ENCODE measurements at regions not wholly inside any gene's neighbourhood (a gene's known extent, or its start where the extent isn't known, plus 50 kb on each side); places are given as distances from the start of the nearest gene placed in this dataset.

DNA sequence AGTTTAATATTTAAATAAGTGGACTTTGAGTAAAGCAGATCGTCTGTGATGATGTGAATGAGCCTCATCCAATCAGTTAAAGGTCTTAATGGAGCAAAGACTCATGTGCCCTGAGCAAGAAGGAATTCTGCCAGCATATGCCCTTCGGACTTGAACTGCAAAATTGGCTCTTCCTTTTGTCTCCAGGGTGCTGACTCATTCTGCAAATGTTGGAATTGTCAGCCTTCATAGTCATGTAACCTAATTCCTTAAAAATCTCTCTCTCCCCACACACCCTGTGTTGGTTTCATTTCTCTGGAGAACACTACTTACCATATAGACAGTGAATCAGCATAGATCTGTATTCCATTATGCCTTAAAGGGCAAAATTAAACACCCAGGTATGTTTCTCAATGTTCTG is 609.8 kb upstream of the GALNTL6 start:
- DNase-seq: no peak
- Histone ChIP-seq H3K4me3 (no peak overlapping the region), H3K27me3 (ENCODE audit: control insufficient read depth in 3 of 3, insufficient read depth in 3 of 3, low read length in 2 of 3) (no peaks in the 10 kb centered on the region), H3K4me1 (ENCODE audit: control insufficient read depth in 5 of 5, insufficient read depth in 5 of 5, low read length in 5 of 5) (no peaks in the 10 kb centered on the region), H3K36me3 (ENCODE audit: control insufficient read depth in 4 of 4, insufficient read depth in 4 of 4, low read length in 4 of 4) (no peaks in the 10 kb centered on the region), H3K27ac (ENCODE audit: low read depth in 1 of 2, low read length in 1 of 2) (no peak overlapping the region), H3K9me3 (ENCODE audit: control insufficient read depth in 4 of 4, insufficient read depth in 3 of 4, low read length in 3 of 4) (no peaks in the 10 kb centered on the region), H3K9ac (ENCODE audit: insufficient read depth in 1 of 2, low read length in 2 of 2) (no peak overlapping the region)
- WGBS, 2 donors: 64 to 77% methylated on average over 2 of the region's 2 CpGs
- no peak for ATAC-seq (ENCODE audit: insufficient read depth, low FRiP score)
- TF ChIP-seq, protein P1, sequence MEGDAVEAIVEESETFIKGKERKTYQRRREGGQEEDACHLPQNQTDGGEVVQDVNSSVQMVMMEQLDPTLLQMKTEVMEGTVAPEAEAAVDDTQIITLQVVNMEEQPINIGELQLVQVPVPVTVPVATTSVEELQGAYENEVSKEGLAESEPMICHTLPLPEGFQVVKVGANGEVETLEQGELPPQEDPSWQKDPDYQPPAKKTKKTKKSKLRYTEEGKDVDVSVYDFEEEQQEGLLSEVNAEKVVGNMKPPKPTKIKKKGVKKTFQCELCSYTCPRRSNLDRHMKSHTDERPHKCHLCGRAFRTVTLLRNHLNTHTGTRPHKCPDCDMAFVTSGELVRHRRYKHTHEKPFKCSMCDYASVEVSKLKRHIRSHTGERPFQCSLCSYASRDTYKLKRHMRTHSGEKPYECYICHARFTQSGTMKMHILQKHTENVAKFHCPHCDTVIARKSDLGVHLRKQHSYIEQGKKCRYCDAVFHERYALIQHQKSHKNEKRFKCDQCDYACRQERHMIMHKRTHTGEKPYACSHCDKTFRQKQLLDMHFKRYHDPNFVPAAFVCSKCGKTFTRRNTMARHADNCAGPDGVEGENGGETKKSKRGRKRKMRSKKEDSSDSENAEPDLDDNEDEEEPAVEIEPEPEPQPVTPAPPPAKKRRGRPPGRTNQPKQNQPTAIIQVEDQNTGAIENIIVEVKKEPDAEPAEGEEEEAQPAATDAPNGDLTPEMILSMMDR (IDR thresholded peaks at IDR 0.05; ENCODE audit: control extremely low read depth, extremely low read depth): no peak

DNA sequence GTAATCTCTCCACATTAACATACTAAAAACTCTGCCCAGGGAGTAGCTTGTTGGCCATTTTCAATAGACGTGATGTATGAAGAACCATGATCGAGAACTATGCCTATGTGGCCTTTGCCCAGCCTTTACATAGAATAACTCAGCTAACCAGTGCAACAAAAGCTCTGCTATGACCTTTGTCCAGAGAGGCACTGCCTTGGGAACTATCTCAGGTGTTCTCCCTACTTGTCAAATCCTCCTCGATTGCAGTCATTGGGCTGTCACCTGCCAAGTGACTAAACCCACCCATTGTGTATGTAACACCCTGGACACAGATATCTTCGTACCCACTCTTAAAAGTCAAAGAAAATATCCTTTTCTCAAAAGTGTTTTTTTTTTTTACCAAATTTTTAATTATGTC is 610.3 kb upstream of the GALNTL6 start:
- H3K4me1 ChIP-seq (ENCODE audit: control insufficient read depth in 5 of 5, insufficient read depth in 5 of 5, low read length in 5 of 5): no peaks in the 10 kb centered on the region
- TF ChIP-seq, protein P1 (IDR thresholded peaks at IDR 0.05; ENCODE audit: control extremely low read depth, extremely low read depth): no peak
- H3K27me3 ChIP-seq (ENCODE audit: control insufficient read depth in 3 of 3, insufficient read depth in 3 of 3, low read length in 2 of 3): no peaks in the 10 kb centered on the region
- H3K9ac ChIP-seq (ENCODE audit: insufficient read depth in 1 of 2, low read length in 2 of 2): no peak overlapping the region
- 90 to 93% methylated on average over 4 of the region's 4 CpGs for WGBS, 2 donors
- no peaks in the 10 kb centered on the region for H3K36me3 ChIP-seq (ENCODE audit: control insufficient read depth in 4 of 4, insufficient read depth in 4 of 4, low read length in 4 of 4)
- H3K27ac ChIP-seq (ENCODE audit: low read depth in 1 of 2, low read length in 1 of 2): no peak overlapping the region
- H3K9me3 ChIP-seq (ENCODE audit: control insufficient read depth in 4 of 4, insufficient read depth in 3 of 4, low read length in 3 of 4): no peaks in the 10 kb centered on the region
- no peak overlapping the region for H3K4me3 ChIP-seq
- DNase-seq: no peak
- ATAC-seq (ENCODE audit: insufficient read depth, low FRiP score): no peak

DNA sequence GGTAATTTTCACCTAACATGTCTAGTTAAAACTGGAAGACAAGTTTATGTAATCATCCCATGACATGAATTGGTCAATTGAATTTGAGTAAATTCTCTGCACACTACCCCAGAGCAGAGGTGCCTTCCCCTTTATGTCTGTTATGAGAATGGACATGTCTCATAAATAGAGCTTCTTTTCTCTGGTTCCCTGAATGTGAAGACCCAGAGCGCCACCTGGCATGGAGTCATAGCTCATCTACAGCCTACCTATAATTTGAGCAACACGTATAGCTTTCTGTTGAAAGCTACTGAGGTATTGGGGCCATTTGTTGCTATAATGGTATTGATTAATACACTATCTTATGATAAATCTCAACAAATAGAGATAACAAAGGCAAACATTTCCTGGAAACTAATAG is 626.5 kb upstream of the GALNTL6 start:
- WGBS, 2 donors: 85 to 92% methylated on average over 2 of the region's 2 CpGs
- H3K27ac ChIP-seq (ENCODE audit: low read depth in 1 of 2, low read length in 1 of 2): no peak overlapping the region
- H3K4me3 ChIP-seq: no peak overlapping the region
- no peaks in the 10 kb centered on the region for H3K27me3 ChIP-seq (ENCODE audit: control insufficient read depth in 3 of 3, insufficient read depth in 3 of 3, low read length in 2 of 3)
- no peaks in the 10 kb centered on the region for H3K36me3 ChIP-seq (ENCODE audit: control insufficient read depth in 4 of 4, insufficient read depth in 4 of 4, low read length in 4 of 4)
- DNase-seq: no peak
- no peak overlapping the region for H3K9ac ChIP-seq (ENCODE audit: insufficient read depth in 1 of 2, low read length in 2 of 2)
- TF ChIP-seq, protein P1 (IDR thresholded peaks at IDR 0.05; ENCODE audit: control extremely low read depth, extremely low read depth): no peak
- H3K9me3 ChIP-seq (ENCODE audit: control insufficient read depth in 4 of 4, insufficient read depth in 3 of 4, low read length in 3 of 4): no peaks in the 10 kb centered on the region
- H3K4me1 ChIP-seq (ENCODE audit: control insufficient read depth in 5 of 5, insufficient read depth in 5 of 5, low read length in 5 of 5): no peaks in the 10 kb centered on the region
- no peak for ATAC-seq (ENCODE audit: insufficient read depth, low FRiP score)

DNA sequence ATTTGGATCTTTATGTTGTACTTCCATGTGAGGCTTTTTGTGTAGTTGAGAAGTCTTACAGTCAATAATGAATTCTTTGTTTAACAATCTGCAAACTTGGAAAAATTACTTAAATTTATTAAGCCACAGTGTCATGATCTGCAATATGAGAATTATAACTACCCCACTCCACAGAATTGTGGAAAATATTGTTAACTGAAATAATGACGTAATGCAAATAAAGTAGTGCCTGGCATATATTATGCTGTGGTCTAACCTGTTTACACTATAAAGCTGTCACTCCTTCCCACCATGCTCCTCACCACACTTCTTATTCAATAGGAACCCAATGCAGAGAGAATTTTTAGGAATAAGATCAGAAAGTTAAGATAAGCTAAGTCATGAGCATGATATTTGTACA is 632.1 kb upstream of the GALNTL6 start:
- no peaks in the 10 kb centered on the region for H3K27me3 ChIP-seq (ENCODE audit: control insufficient read depth in 3 of 3, insufficient read depth in 3 of 3, low read length in 2 of 3)
- H3K9me3 ChIP-seq (ENCODE audit: control insufficient read depth in 4 of 4, insufficient read depth in 3 of 4, low read length in 3 of 4): no peaks in the 10 kb centered on the region
- no peaks in the 10 kb centered on the region for H3K4me1 ChIP-seq (ENCODE audit: control insufficient read depth in 5 of 5, insufficient read depth in 5 of 5, low read length in 5 of 5)
- WGBS, 2 donors: 89% methylated on average over 1 of the region's 1 CpG
- TF ChIP-seq, protein P1 (IDR thresholded peaks at IDR 0.05; ENCODE audit: control extremely low read depth, extremely low read depth): no peak
- H3K36me3 ChIP-seq (ENCODE audit: control insufficient read depth in 4 of 4, insufficient read depth in 4 of 4, low read length in 4 of 4): no peaks in the 10 kb centered on the region
- ATAC-seq (ENCODE audit: insufficient read depth, low FRiP score) (no peak), DNase-seq (no peak)
- H3K27ac ChIP-seq (ENCODE audit: low read depth in 1 of 2, low read length in 1 of 2): no peak overlapping the region
- H3K4me3 ChIP-seq: no peak overlapping the region
- H3K9ac ChIP-seq (ENCODE audit: insufficient read depth in 1 of 2, low read length in 2 of 2): no peak overlapping the region
